MG63 (cell line): ENCODE measurements at regions not wholly inside any gene's neighbourhood (a gene's known extent, or its start where the extent isn't known, plus 50 kb on each side); places are given as distances from the start of the nearest gene placed in this dataset.

Source experiments
- DNase-seq: peaks from one replicate; pipeline ENCODE4 v3.0.0-alpha.2; 2020
- H3K27me3 ChIP-seq: fragments of 250-450 bp; sonication (Bioruptor Pico); 2 replicates; pipeline ENCODE4 v1.5.1; 2020; ENCODE audit warnings: mild to moderate bottlenecking, moderate library complexity
- H3K36me3 ChIP-seq: fragments of 250-450 bp; sonication (Bioruptor Pico); 2 replicates; pipeline ENCODE4 v1.5.1; 2020; ENCODE audit warnings: mild to moderate bottlenecking, moderate library complexity
- H3K4me3 ChIP-seq: fragments of 250-450 bp; sonication (Bioruptor Pico); 2 replicates; pipeline ENCODE4 v1.5.1; 2020; ENCODE audit warnings: mild to moderate bottlenecking, moderate library complexity
- H3K9me3 ChIP-seq: fragments of 250-450 bp; sonication (Bioruptor Pico); 2 replicates; pipeline ENCODE4 v1.5.1; 2020; ENCODE audit warnings: mild to moderate bottlenecking, moderate library complexity

- H3K27me3 ChIP-seq, result no peaks in the 10 kb centered on the region
- no peaks in the 10 kb centered on the region for H3K36me3 ChIP-seq
- no peaks in the 10 kb centered on the region for H3K9me3 ChIP-seq
- DNase-seq, result no peak
- no peak overlapping the region for H3K4me3 ChIP-seq
Measured at GRCh38 chr4:45985038-45985437, 138.8 kb downstream of the GABRG1 start.

- Histone ChIP-seq H3K36me3 (no peaks in the 10 kb centered on the region), H3K27me3 (no peaks in the 10 kb centered on the region), H3K4me3 (no peak overlapping the region), H3K9me3 (no peaks in the 10 kb centered on the region)
- peak; percentile 61 for DNase-seq
Measured at GRCh38 chr4:45971108-45971507, 152.7 kb downstream of the GABRG1 start.

GRCh38 chr4:45957353-45957752 lies 166.5 kb downstream of the GABRG1 start:
- no peak for DNase-seq
- H3K27me3 ChIP-seq, result no peaks in the 10 kb centered on the region
- H3K9me3 ChIP-seq, result no peaks in the 10 kb centered on the region; the same call in 1 of the 2 replicates
- no peak overlapping the region for H3K4me3 ChIP-seq
- H3K36me3 ChIP-seq, result no peaks in the 10 kb centered on the region

GRCh38 chr4:45954276-45954675 lies 169.6 kb downstream of the GABRG1 start:
- H3K27me3 ChIP-seq, result no peaks in the 10 kb centered on the region
- H3K4me3 ChIP-seq, result no peak overlapping the region
- no peaks in the 10 kb centered on the region for H3K36me3 ChIP-seq
- DNase-seq, result no peak
- H3K9me3 ChIP-seq, result no peaks in the 10 kb centered on the region; the same call in 1 of the 2 replicates

- no peaks in the 10 kb centered on the region for H3K27me3 ChIP-seq
- H3K36me3 ChIP-seq, result no peaks in the 10 kb centered on the region
- no peak for DNase-seq
- H3K4me3 ChIP-seq, result no peak overlapping the region
- no peaks in the 10 kb centered on the region for H3K9me3 ChIP-seq
Measured at GRCh38 chr4:45951153-45951552, 172.7 kb downstream of the GABRG1 start.

GRCh38 chr4:45946699-45947098 lies 177.2 kb downstream of the GABRG1 start:
- H3K9me3 ChIP-seq, result no peaks in the 10 kb centered on the region
- no peak for DNase-seq
- H3K27me3 ChIP-seq, result no peaks in the 10 kb centered on the region
- no peak overlapping the region for H3K4me3 ChIP-seq
- H3K36me3 ChIP-seq, result no peaks in the 10 kb centered on the region

GRCh38 chr4:45944000-45944399 lies 179.9 kb downstream of the GABRG1 start:
- no peak for DNase-seq
- no peaks in the 10 kb centered on the region for H3K9me3 ChIP-seq
- H3K4me3 ChIP-seq, result no peak overlapping the region
- no peaks in the 10 kb centered on the region for H3K27me3 ChIP-seq
- H3K36me3 ChIP-seq, result no peaks in the 10 kb centered on the region

GRCh38 chr4:45939056-45939455 lies 184.8 kb downstream of the GABRG1 start:
- no peak for DNase-seq
- no peaks in the 10 kb centered on the region for H3K9me3 ChIP-seq
- H3K36me3 ChIP-seq, result no peaks in the 10 kb centered on the region
- no peaks in the 10 kb centered on the region for H3K27me3 ChIP-seq
- H3K4me3 ChIP-seq, result no peak overlapping the region

GRCh38 chr4:45931154-45931553 lies 192.7 kb downstream of the GABRG1 start:
- Histone ChIP-seq H3K9me3 (no peaks in the 10 kb centered on the region), H3K36me3 (no peaks in the 10 kb centered on the region), H3K27me3 (no peaks in the 10 kb centered on the region), H3K4me3 (no peak overlapping the region)
- DNase-seq, result peak; percentile 4

GRCh38 chr4:45927641-45928040 lies 196.2 kb downstream of the GABRG1 start:
- Histone ChIP-seq H3K4me3 (no peak overlapping the region), H3K27me3 (no peaks in the 10 kb centered on the region), H3K9me3 (no peaks in the 10 kb centered on the region)

GRCh38 chr4:45925809-45926208 lies 198.0 kb downstream of the GABRG1 start:
- Histone ChIP-seq H3K9me3 (no peaks in the 10 kb centered on the region), H3K27me3 (no peaks in the 10 kb centered on the region), H3K4me3 (no peak overlapping the region), H3K36me3 (no peaks in the 10 kb centered on the region)
- no peak for DNase-seq

More at GRCh38 chr4:45927641-45928040, 196.2 kb downstream of the GABRG1 start:
- no peaks in the 10 kb centered on the region for H3K36me3 ChIP-seq
- no peak for DNase-seq

GRCh38 chr4:45920861-45921260 lies 203.0 kb downstream of the GABRG1 start:
- Histone ChIP-seq H3K9me3 (no peaks in the 10 kb centered on the region), H3K27me3 (no peaks in the 10 kb centered on the region), H3K4me3 (no peak overlapping the region), H3K36me3 (no peaks in the 10 kb centered on the region)
- DNase-seq, result no peak

- H3K9me3 ChIP-seq, result no peaks in the 10 kb centered on the region
- H3K27me3 ChIP-seq, result no peaks in the 10 kb centered on the region
- DNase-seq, result no peak
- H3K36me3 ChIP-seq, result no peaks in the 10 kb centered on the region
- no peak overlapping the region for H3K4me3 ChIP-seq
Measured at GRCh38 chr4:45910511-45910910, 213.3 kb downstream of the GABRG1 start.

GRCh38 chr4:45897946-45898585 lies 225.8 kb downstream of the GABRG1 start:
- no peaks in the 10 kb centered on the region for H3K36me3 ChIP-seq
- H3K27me3 ChIP-seq, result no peaks in the 10 kb centered on the region
- DNase-seq, result no peak
- no peak overlapping the region for H3K4me3 ChIP-seq
- H3K9me3 ChIP-seq, result no peaks in the 10 kb centered on the region

- DNase-seq, result no peak
- Histone ChIP-seq H3K9me3 (0 out of 2 replicates have a peak, but pooled peaks cover 2% of the 10 kb centered on the region), H3K27me3 (no peaks in the 10 kb centered on the region), H3K4me3 (no peak overlapping the region), H3K36me3 (no peaks in the 10 kb centered on the region)
Measured at GRCh38 chr4:45883421-45883820, 240.4 kb downstream of the GABRG1 start.

GRCh38 chr4:45876235-45876890 lies 247.5 kb downstream of the GABRG1 start:
- Histone ChIP-seq H3K27me3 (no peaks in the 10 kb centered on the region), H3K4me3 (no peak overlapping the region), H3K36me3 (no peaks in the 10 kb centered on the region), H3K9me3 (no peaks in the 10 kb centered on the region)
- no peak for DNase-seq

GRCh38 chr4:45869184-45869583 lies 254.7 kb downstream of the GABRG1 start:
- H3K9me3 ChIP-seq, result no peaks in the 10 kb centered on the region
- no peak overlapping the region for H3K4me3 ChIP-seq
- no peaks in the 10 kb centered on the region for H3K27me3 ChIP-seq
- H3K36me3 ChIP-seq, result no peaks in the 10 kb centered on the region
- DNase-seq, result no peak

GRCh38 chr4:45865781-45866180 lies 258.1 kb downstream of the GABRG1 start:
- DNase-seq, result no peak
- Histone ChIP-seq H3K27me3 (no peaks in the 10 kb centered on the region), H3K9me3 (no peaks in the 10 kb centered on the region), H3K4me3 (no peak overlapping the region), H3K36me3 (no peaks in the 10 kb centered on the region)
